VCaP (cell line): ENCODE measurements at regions not wholly inside any gene's neighbourhood (a gene's known extent, or its start where the extent isn't known, plus 50 kb on each side); places are given as distances from the start of the nearest gene placed in this dataset.
A peak's percentile ranks its signal among the peaks of the same experiment; 100 is the strongest.

Source experiments
- H3K27ac ChIP-seq: fragments of 450-650 bp; 2 replicates; pipeline ENCODE4 v1.5.1; 2017
- CTCF ChIP-seq: fragments of 450-650 bp; conservative IDR thresholded peaks from 2 replicates; pipeline ENCODE4 v1.5.1; 2017; ENCODE audit warnings: mild to moderate bottlenecking, moderate library complexity

DNA sequence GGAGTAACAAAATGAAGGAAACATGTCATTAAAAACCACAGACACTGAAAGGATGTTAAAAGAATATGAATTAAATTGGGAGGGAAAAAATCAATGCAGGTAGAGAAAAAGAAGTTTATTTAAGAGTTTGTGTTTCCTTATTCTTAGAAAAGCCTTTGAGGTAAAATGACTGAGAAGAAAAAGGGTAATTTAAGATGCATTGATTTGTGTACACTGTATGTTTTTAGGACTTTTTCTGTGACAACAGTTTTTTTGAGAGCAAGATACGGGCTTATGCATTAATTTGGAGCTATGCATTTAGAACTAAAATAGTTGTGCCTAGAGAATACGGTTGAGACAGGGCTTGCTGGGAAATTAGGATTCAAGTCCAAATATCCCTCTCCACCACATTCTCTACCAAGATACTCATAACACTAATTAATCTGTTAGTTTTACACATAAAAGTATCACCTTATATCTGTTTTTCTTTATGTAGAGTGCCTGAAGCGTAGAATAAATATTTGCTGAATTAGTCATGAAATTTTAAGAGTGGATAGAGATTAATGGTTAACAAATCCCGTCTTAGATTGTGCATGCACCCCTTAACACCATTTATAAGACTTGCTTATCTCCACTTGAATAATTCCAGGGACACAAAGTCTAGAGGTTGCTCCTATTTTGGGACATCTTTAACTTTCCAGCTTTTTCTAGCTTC, 232.5 kb downstream of the PCDH7 start:
- no peak for TF ChIP-seq CTCF

GRCh38 chr4:30953799-30954198, 233.6 kb downstream of the PCDH7 start:
- no peak for TF ChIP-seq CTCF
- no peak overlapping the region for H3K27ac ChIP-seq

More for the DNA sequence above, 232.5 kb downstream of the PCDH7 start:
- H3K27ac ChIP-seq = no peak overlapping the region

GRCh38 chr4:30956916-30957315, 236.7 kb downstream of the PCDH7 start:
- no peak overlapping the region for H3K27ac ChIP-seq
- TF ChIP-seq CTCF = no peak

DNA sequence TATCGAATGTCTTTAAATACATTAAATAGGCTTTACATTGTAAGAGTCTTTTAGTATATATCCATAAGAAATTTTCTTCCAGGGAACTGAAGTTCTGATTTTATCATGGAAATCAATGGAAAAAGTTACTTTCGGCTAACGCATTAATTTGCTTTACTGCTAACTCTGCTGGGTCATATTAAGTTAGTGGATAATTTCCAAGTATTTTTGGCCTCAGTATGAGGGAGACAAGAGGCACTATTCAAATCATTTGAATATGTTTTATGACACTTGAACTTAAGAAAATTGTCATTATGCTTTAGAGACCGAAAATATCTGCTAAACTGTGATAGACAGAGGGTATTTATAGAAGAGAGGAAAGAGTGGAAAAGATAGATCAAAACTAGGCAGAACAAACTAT, 237.5 kb downstream of the PCDH7 start:
- TF ChIP-seq CTCF = no peak
- H3K27ac ChIP-seq = no peak overlapping the region

- H3K27ac ChIP-seq = no peak overlapping the region
- no peak for TF ChIP-seq CTCF
These were observed 239.8 kb downstream of the PCDH7 start for GRCh38 chr4:30959781-30960485.

DNA sequence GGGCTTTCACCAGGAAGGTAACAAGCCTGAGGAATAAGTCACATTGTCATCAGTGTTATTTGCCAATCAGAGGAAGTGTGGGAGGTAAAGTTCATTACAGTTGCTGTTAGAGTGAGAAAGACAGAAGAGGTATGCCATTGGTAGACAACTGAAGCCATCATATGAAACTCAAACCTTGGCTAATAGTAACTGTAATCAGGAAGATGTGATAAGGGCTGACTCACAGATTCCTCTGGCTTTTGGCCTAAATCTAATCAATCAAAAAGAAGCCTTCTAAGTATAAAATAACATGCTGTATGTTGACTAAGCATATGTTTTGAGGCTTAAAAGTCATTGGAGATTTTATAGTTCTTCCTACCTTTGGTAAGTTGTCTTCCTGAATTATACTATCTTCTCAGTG, 242.8 kb downstream of the PCDH7 start:
- H3K27ac ChIP-seq = no peak overlapping the region
- TF ChIP-seq CTCF = no peak

DNA sequence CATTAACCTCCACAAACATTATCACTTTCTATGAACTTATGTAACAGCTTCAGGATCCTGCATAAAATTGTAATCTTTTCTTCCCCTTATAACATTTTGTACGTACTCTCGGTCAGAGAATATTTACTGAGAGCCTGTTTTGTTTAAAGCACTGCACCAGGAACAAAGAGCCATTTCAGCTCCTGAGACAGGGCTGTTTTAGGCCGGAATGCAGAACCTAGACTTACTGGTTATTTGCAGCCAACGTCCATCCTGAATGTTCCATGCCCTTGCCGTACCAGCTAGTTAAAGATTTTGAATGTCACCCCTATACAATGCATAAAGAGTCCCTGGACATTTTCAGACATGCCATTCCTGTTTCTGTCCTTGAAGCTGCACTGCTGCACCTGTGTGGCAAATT, 248.8 kb downstream of the PCDH7 start:
- H3K27ac ChIP-seq = peak overlapping the region; percentile 48
- no peak for TF ChIP-seq CTCF
